GM18526 (cell line): ENCODE measurements at regions not wholly inside any gene's neighbourhood (a gene's known extent, or its start where the extent isn't known, plus 50 kb on each side); places are given as distances from the start of the nearest gene placed in this dataset.

Experiments used
- POLR2A ChIP-seq: IDR thresholded peaks from 3 replicates; pipeline ENCODE4 v1.6.1; 2011; ENCODE audit not compliant: insufficient read length; ENCODE audit errors: extremely low read depth

DNA sequence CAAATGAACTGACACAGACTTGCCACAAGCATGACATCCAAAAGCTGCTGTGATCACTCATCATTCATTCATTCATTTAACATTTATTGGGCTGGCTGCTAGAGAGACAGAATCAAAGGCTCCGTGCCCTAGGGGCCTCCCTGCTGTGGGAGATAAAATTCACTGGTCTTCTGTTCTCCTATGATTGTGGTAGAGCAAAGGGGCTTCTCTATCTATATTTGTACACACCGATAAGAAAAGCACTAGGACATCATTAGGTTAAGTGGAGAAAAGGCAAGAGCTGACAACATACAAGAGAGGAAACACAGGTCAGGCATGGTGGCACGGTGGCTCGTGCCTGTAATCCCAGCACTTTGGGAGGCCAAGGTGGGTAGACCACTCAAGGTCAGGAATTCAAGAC is 847.0 kb downstream of the TYW1 start:
- TF ChIP-seq POLR2A: no peak

GRCh38 chr7:67847092-67847787 is 850.6 kb downstream of the TYW1 start:
- TF ChIP-seq POLR2A: no peak

DNA sequence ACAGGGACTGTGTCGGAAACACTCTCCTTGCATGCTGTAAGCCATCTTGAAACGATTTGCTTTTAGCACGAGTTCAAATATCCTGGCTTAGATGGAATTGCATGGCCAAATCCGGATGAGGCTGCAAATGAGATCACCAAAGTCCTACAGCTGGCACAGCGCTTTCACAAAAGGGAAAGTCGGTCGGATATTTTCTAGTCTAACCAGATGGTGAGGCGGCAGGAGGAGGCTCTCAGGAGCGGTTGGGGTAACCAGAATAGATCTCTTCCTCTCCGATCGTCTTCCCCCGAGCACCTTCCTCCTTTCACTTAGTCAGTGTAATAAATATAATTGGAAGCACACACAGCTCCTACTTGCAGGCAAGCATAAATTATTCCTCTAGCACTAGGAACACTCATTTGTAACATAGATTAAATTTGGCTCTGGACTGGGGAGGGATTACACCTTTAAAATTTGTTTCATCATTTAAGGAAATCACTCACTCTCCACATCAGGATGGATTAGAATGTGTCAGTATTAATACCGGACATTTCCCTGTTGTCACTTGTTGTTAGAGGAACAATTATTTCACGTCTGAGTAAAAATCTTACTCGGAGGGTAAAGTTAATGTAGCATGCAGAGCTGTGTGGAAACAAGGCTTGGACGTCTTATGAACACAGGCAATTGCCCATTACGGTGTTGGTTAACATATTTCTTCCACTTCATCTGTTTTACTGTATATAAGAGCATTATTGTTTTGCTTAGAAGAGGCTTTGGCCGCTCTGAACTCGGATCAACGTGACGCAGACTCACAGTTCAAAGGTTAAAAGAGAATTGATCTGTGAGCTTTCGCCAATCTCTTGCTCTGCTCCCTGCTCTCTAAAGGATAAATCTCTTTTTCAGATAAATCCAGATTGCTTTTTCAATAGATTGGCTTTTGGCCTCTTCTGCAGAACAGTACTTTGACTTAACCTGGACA is 857.9 kb downstream of the TYW1 start:
- TF ChIP-seq POLR2A: no peak

DNA sequence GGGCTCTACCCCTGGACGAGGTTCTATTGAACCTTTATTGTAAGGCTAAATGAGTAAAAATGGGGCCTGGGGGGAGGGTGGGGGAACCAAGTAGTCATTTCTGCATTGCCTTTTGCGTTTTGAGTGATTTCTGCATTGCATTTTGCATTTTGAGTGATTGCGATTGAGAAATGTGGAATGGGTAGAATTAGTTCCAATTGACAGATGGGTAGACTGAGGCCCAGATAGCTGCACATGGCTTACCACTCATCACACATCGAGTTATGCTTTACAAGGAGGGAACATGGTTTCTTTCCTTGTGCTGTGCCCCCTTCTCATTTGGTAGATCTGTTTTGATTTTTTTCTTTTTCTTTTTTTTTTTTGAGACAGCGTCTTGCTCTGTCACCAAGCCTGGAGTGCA is 858.7 kb downstream of the TYW1 start:
- no peak for TF ChIP-seq POLR2A

DNA sequence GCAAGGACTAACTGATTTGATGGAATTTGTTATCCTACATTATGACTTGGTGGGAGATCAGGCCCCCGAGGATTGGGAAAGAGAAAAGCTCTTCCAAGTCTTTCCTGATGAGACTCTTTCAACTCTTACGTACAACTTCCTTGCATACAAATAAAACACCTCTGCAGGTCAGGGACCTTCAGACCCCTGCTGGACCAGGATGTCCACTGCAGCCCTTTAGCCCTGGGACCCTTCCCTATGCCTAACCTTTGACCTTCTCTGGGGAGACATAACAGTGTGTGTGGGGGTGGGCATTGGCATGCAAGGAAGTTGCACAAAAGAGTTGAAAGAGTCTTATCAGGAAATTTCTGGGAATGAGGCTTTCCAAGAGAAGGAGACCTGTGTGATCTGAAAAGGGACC is 859.4 kb downstream of the TYW1 start:
- TF ChIP-seq POLR2A: no peak

- no peak for TF ChIP-seq POLR2A
Observed at GRCh38 chr7:67857698-67858097, 861.1 kb downstream of the TYW1 start.

GRCh38 chr7:67858931-67859330 is 862.3 kb downstream of the TYW1 start:
- TF ChIP-seq POLR2A: no peak

DNA sequence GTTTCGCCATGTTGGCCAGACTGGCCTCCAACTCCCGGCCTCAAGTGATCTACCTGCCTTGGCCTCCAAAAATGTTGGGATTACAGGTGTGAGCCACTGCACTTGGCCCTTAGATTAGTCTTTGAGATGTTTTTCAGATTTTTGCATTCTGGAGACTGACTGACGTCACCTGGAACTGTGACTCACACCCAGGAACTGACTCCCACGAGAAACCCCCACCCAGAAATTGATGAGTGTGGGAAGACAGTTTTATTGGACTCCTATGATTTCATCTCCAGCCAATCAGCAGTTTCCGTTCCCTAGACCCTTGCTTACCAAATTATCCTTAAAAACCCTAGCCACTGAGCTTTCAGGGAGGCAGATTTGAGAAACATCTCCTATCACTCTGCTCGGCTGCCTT is 867.3 kb downstream of the TYW1 start:
- no peak for TF ChIP-seq POLR2A

- no peak for TF ChIP-seq POLR2A
Observed at GRCh38 chr7:67866054-67866453, 869.4 kb downstream of the TYW1 start.

GRCh38 chr7:67866812-67867211 is 870.2 kb downstream of the TYW1 start:
- no peak for TF ChIP-seq POLR2A

GRCh38 chr7:67870396-67870795 is 873.8 kb downstream of the TYW1 start:
- no peak for TF ChIP-seq POLR2A

- TF ChIP-seq POLR2A: no peak
Observed at GRCh38 chr7:67875558-67875957, 878.9 kb downstream of the TYW1 start.

- TF ChIP-seq POLR2A: no peak
Observed at GRCh38 chr7:67878808-67879207, 882.2 kb downstream of the TYW1 start.

DNA sequence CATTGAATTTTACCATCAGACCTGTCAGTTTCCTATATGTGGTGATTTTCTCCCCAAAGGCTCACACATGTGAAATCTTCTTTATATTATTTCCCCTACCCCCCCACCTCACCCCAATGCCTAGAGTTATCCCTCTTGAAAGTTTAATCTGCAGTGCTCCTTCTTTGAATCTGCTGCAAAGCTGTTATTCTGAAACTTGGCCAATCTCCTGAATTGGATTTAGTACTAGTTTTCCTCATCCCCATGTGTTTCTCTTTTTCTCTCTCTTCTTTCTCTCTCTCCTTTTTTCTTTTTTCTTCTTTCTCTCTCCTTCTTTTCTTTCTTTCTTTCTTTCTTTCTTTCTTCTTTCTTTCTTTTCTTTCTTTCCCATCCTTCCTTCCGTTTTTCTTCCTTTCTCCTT is 886.2 kb downstream of the TYW1 start:
- TF ChIP-seq POLR2A: no peak

DNA sequence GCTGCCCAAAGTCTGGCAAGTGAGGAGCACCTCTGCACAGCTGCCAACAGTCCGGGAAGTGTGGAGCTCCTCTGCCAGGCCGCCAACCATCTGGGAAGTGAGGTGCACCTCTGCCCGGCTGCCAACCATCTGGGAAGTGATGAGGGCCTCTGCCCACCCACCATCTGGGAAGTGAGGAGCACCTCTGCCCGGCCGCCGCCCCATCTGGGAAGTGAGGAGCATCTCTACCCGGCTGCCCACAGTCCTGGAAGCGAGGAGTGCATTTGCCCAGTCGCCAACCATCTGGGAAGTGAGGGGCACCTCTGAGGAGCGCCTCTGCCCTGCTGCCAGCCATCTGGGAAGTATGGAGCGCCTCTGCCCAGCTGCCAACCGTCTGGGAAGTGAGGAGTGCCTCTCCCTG is 893.7 kb downstream of the TYW1 start:
- no peak for TF ChIP-seq POLR2A

DNA sequence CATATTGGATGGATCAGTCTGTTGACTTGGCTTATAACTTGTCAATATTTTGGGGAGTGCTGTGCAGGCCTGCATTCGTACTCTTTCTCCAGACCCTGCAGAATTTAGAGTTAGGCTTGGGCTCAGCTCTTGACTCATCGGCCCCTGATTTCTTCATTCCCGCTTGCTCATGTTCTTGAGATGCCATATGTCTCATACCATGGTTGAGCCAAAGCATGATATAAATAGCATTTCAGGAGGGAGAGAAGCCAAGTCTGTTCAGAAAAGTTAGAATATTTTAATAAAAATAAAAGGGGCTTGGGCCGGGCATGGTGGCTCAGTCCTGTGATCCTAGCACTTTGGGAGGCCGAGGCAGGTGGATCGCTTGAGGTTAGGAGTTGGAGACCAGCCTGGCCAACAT is 898.1 kb downstream of the TYW1 start:
- no peak for TF ChIP-seq POLR2A
